Neuronal stem cell (in vitro differentiated cells): ENCODE measurements at regions not wholly inside any gene's neighbourhood (a gene's known extent, or its start where the extent isn't known, plus 50 kb on each side); places are given as distances from the start of the nearest gene placed in this dataset.

Experiments used
- DNase-seq: peaks from one replicate; pipeline ENCODE4 v3.0.0-alpha.2; 2013; ENCODE audit warnings: low spot score
- H2AFZ ChIP-seq: one replicate; pipeline ENCODE4 v1.6.1; 2013; ENCODE audit warnings: mild to moderate bottlenecking, low read length, inconsistent platforms
- H2AK5ac ChIP-seq: 2 replicates; pipeline ENCODE4 v1.6.1; 2013; ENCODE audit warnings: low read depth, mild to moderate bottlenecking, inconsistent platforms, low read length, moderate library complexity, mixed read lengths
- H2BK120ac ChIP-seq: 2 replicates; pipeline ENCODE4 v1.6.1; 2013; ENCODE audit warnings: low read depth, mild to moderate bottlenecking, inconsistent platforms, low read length, moderate library complexity, mixed read lengths
- H2BK12ac ChIP-seq: one replicate; pipeline ENCODE4 v1.6.1; 2013; ENCODE audit warnings: low read length, inconsistent platforms
- H2BK15ac ChIP-seq: 2 replicates; pipeline ENCODE4 v1.6.1; 2013; ENCODE audit warnings: mild to moderate bottlenecking, low read length, inconsistent platforms, mixed read lengths
- H2BK5ac ChIP-seq: one replicate; pipeline ENCODE4 v1.6.1; 2013; ENCODE audit warnings: inconsistent platforms, mild to moderate bottlenecking, low read length, moderate library complexity
- H3K14ac ChIP-seq: one replicate; pipeline ENCODE4 v1.6.1; 2013; ENCODE audit warnings: low read length, inconsistent platforms
- H3K18ac ChIP-seq: 2 replicates; pipeline ENCODE4 v1.6.1; 2013; ENCODE audit warnings: low read length, inconsistent platforms
- H3K23ac ChIP-seq: 2 replicates; pipeline ENCODE4 v1.6.1; 2013; ENCODE audit warnings: low read depth, mild to moderate bottlenecking, mixed read lengths, low read length, inconsistent platforms; ENCODE audit not compliant: poor library complexity
- H3K27ac ChIP-seq: replicated peaks from 3 replicates; pipeline ENCODE4 v1.5.1; 2013; ENCODE audit warnings: low read length, inconsistent platforms
- H3K27me3 ChIP-seq, 3 experiments: 2 replicates each; pipeline ENCODE4 v1.6.1; 2013; ENCODE audit warnings: low read length in 3 of 3, mild to moderate bottlenecking in 2 of 3, inconsistent platforms in 1 of 3, low read depth in 1 of 3, mixed read lengths in 1 of 3, moderate library complexity in 1 of 3; ENCODE audit not compliant: control insufficient read depth in 3 of 3, insufficient read depth in 3 of 3
- H3K36me3 ChIP-seq, 2 donors: replicated peaks in 1 of 2; 2 replicates each; pipeline ENCODE4 v1.6.1; 2013; ENCODE audit warnings: low read length in 2 of 2; ENCODE audit not compliant: control insufficient read depth in 2 of 2, insufficient read depth in 2 of 2
- H3K4ac ChIP-seq: 2 replicates; pipeline ENCODE4 v1.6.1; 2013; ENCODE audit warnings: inconsistent platforms, mild to moderate bottlenecking, low read length, moderate library complexity
- H3K4me1 ChIP-seq, 2 donors: 1 replicate in 1 of 2; 2 replicates in 1 of 2; pipeline ENCODE4 v1.6.1; 2013; ENCODE audit warnings: low read length in 2 of 2, low read depth in 1 of 2; ENCODE audit not compliant: control insufficient read depth in 2 of 2, insufficient read depth in 1 of 2
- H3K4me2 ChIP-seq: one replicate; pipeline ENCODE4 v1.6.1; 2013; ENCODE audit warnings: mild to moderate bottlenecking, low read length, inconsistent platforms; ENCODE audit not compliant: insufficient read depth, poor library complexity, severe bottlenecking
- H3K4me3 ChIP-seq, 2 donors: 2 replicates each; pipeline ENCODE4 v1.5.1; 2013; ENCODE audit warnings: low read length in 2 of 2, mild to moderate bottlenecking in 2 of 2, inconsistent platforms in 1 of 2, moderate library complexity in 1 of 2
- H3K79me1 ChIP-seq: one replicate; pipeline ENCODE4 v1.6.1; 2013; ENCODE audit warnings: low read depth, mild to moderate bottlenecking, inconsistent platforms, low read length, moderate library complexity
- H3K9ac ChIP-seq: one replicate; pipeline ENCODE4 v1.6.1; 2013; ENCODE audit warnings: mild to moderate bottlenecking, low read depth, low read length, inconsistent platforms; ENCODE audit not compliant: poor library complexity
- H3K9me3 ChIP-seq, 2 donors: replicated peaks in 1 of 2; 2 replicates each; pipeline versions ENCODE3 to v1.6.1; 2013; ENCODE audit warnings: low read length in 2 of 2, mild to moderate bottlenecking in 2 of 2, inconsistent platforms in 1 of 2, low read depth in 1 of 2, mixed read lengths in 1 of 2, moderate library complexity in 1 of 2; ENCODE audit not compliant: control insufficient read depth in 2 of 2, insufficient read depth in 1 of 2
- H4K8ac ChIP-seq: one replicate; pipeline ENCODE4 v1.6.1; 2013; ENCODE audit warnings: low read depth, mild to moderate bottlenecking, inconsistent platforms, low read length, moderate library complexity
- H4K91ac ChIP-seq: one replicate; pipeline ENCODE4 v1.6.1; 2013; ENCODE audit warnings: low read length, low read depth, mild to moderate bottlenecking, inconsistent platforms; ENCODE audit not compliant: poor library complexity
- WGBS, 2 donors: extraction: QIAGEN DNeasy Blood & Tissue Kit; methylation state at CpG; one replicate each; pipeline ENCODE4 v1.1.7; 2013; ENCODE audit warnings: missing lambda C conversion rate in 2 of 2, mixed read lengths in 1 of 2; ENCODE audit not compliant: insufficient read length in 2 of 2, insufficient replicate concordance in 1 of 2; ENCODE audit errors: extremely low coverage in 2 of 2; 5-methylcytosine and 5-hydroxymethylcytosine counted together

GRCh38 chr21:35450830-35451229 lies 401.7 kb upstream of the RUNX1 start:
- no CpG with 5 or more reads among the region's 4 CpGs for WGBS, 2 donors
- no peak overlapping the region for H3K27ac ChIP-seq
- H3K14ac ChIP-seq = no peak overlapping the region

DNA sequence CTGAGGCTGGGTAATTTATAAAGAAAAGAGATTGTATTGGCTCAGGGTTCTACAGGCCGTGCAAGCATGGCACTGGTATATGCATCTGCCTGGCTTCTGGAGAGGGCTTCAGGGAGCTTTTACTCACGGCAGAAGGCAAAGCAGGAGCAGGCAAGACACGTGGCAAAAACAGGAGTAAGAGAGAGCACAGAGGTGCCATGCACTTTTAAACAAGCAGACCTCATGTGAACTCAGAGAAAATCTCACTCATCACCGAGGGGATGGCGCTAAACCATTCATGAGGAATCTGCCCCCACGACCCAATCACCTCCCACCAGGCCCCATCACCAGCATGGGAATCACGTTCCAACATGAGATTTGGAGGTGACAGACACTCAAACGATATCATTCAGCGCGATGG lies 400.7 kb upstream of the RUNX1 start:
- H2AK5ac ChIP-seq = no peak overlapping the region
- WGBS, 2 donors = no CpG with 5 or more reads among the region's 10 CpGs
- H3K4me3 ChIP-seq = no peak overlapping the region
- H4K91ac ChIP-seq = no peak overlapping the region
- no peak overlapping the region for H2BK12ac ChIP-seq
- no peak overlapping the region for H3K27ac ChIP-seq
- no peak overlapping the region for H4K8ac ChIP-seq
- no peak overlapping the region for H3K4ac ChIP-seq
- H3K4me1 ChIP-seq = no peaks in the 10 kb centered on the region
- no peaks in the 10 kb centered on the region for H3K79me1 ChIP-seq
- H3K18ac ChIP-seq = no peak overlapping the region
- no peak for DNase-seq
- no peak overlapping the region for H2BK5ac ChIP-seq
- H2BK120ac ChIP-seq = no peak overlapping the region
- no peaks in the 10 kb centered on the region for H3K36me3 ChIP-seq
- H3K14ac ChIP-seq = no peak overlapping the region
- H3K23ac ChIP-seq = no peak overlapping the region
- H2AFZ ChIP-seq = no peak overlapping the region
- no peaks in the 10 kb centered on the region for H3K27me3 ChIP-seq
- H3K9ac ChIP-seq = no peak overlapping the region
- H3K4me2 ChIP-seq = no peak overlapping the region
- H3K9me3 ChIP-seq = peaks cover 0 to 4% of the 10 kb centered on the region in 2 donors
- H2BK15ac ChIP-seq = no peak overlapping the region

More at GRCh38 chr21:35450830-35451229, 401.7 kb upstream of the RUNX1 start:
- no peaks in the 10 kb centered on the region for H3K79me1 ChIP-seq
- H2BK5ac ChIP-seq = no peak overlapping the region
- no peaks in the 10 kb centered on the region for H3K4me1 ChIP-seq
- no peak for DNase-seq
- no peak overlapping the region for H3K4ac ChIP-seq
- no peak overlapping the region for H3K9ac ChIP-seq
- H3K4me2 ChIP-seq = no peak overlapping the region
- no peak overlapping the region for H2AFZ ChIP-seq
- H2AK5ac ChIP-seq = no peak overlapping the region
- H3K18ac ChIP-seq = no peak overlapping the region
- H3K27me3 ChIP-seq = no peaks in the 10 kb centered on the region
- peaks cover 0 to 4% of the 10 kb centered on the region in 2 donors for H3K9me3 ChIP-seq
- no peak overlapping the region for H4K91ac ChIP-seq
- no peaks in the 10 kb centered on the region for H3K36me3 ChIP-seq
- no peak overlapping the region for H2BK120ac ChIP-seq
- H4K8ac ChIP-seq = no peak overlapping the region
- no peak overlapping the region for H3K23ac ChIP-seq
- no peak overlapping the region for H2BK12ac ChIP-seq
- H2BK15ac ChIP-seq = no peak overlapping the region
- H3K4me3 ChIP-seq = no peak overlapping the region

- Histone ChIP-seq H2BK12ac (no peak overlapping the region), H3K4me3 (no peak overlapping the region), H2BK5ac (no peak overlapping the region), H2BK15ac (no peak overlapping the region), H2BK120ac (no peak overlapping the region), H3K27me3 (no peaks in the 10 kb centered on the region), H3K9me3 (peaks cover 0 to 4% of the 10 kb centered on the region in 2 donors), H3K9ac (no peak overlapping the region), H4K91ac (no peak overlapping the region), H3K79me1 (no peaks in the 10 kb centered on the region), H3K27ac (no peak overlapping the region), H3K18ac (no peak overlapping the region), H4K8ac (no peak overlapping the region), H3K4ac (no peak overlapping the region), H2AFZ (no peak overlapping the region), H3K14ac (no peak overlapping the region), H3K23ac (no peak overlapping the region), H3K4me1 (no peaks in the 10 kb centered on the region), H3K4me2 (no peak overlapping the region), H2AK5ac (no peak overlapping the region), H3K36me3 (no peaks in the 10 kb centered on the region)
- DNase-seq = no peak
- no CpG with 5 or more reads among the region's 3 CpGs for whole genome bisulfite sequencing, 2 donors
These were observed 399.9 kb upstream of the RUNX1 start for GRCh38 chr21:35448876-35449599.

DNA sequence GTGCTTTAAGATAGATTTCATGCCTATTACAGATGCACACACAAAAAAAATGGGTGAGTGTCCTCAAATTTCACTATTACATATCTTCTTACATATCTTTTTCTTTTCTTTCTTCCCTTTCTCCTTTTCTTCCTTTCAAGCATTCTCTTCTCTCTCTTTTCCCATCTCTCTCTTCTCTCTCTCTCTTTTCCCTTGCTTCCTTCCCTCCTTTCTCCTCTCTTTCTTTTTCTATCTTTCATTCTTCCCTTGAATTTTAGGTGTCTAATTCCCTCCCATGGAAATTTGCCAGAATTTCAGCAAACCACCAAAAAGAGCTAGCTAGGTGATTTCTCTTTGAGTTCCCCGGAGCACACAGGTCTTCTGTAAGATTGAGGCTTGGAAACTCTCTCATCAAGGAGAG lies 395.3 kb upstream of the RUNX1 start:
- no peak overlapping the region for H2BK120ac ChIP-seq
- H3K4me1 ChIP-seq = peaks cover 0 to 2% of the 10 kb centered on the region in 2 donors
- H2BK12ac ChIP-seq = no peak overlapping the region
- H2AFZ ChIP-seq = no peak overlapping the region
- H3K36me3 ChIP-seq = no peaks in the 10 kb centered on the region
- no peak overlapping the region for H3K4ac ChIP-seq
- H2BK15ac ChIP-seq = no peak overlapping the region
- H3K27ac ChIP-seq = no peak overlapping the region
- no peak overlapping the region for H3K14ac ChIP-seq
- no peak overlapping the region for H3K23ac ChIP-seq
- peaks cover 0 to 4% (median 0%) of the 10 kb centered on the region in 3 experiments for H3K27me3 ChIP-seq
- no peak overlapping the region for H3K9ac ChIP-seq
- H3K9me3 ChIP-seq = no peaks in the 10 kb centered on the region
- no peak overlapping the region for H2AK5ac ChIP-seq
- no peak overlapping the region for H2BK5ac ChIP-seq
- no peaks in the 10 kb centered on the region for H3K79me1 ChIP-seq
- H3K4me2 ChIP-seq = no peak overlapping the region
- H4K8ac ChIP-seq = no peak overlapping the region
- no peak overlapping the region for H4K91ac ChIP-seq
- no peak for DNase-seq
- H3K4me3 ChIP-seq = no peak overlapping the region
- no peak overlapping the region for H3K18ac ChIP-seq
- no CpG with 5 or more reads among the region's 1 CpG for WGBS, 2 donors
